ENCODE measurements at regions not wholly inside any gene's neighbourhood (a gene's known extent, or its start where the extent isn't known, plus 50 kb on each side); places are given as distances from the start of the nearest gene placed in this dataset.

GRCh38 chr3:31027914-31028313 is 133.5 kb upstream of the GADL1 start:
- no peak for TF ChIP-seq CTCF (IDR thresholded peaks at IDR 0.05; ENCODE audit: extremely low read depth in 1 of 2, insufficient read depth in 1 of 2, low read depth in 1 of 2, low read length in 2 of 2)
- TF ChIP-seq POLR2A (IDR thresholded peaks at IDR 0.05; ENCODE audit: low read depth, low read length) = no peak
- TF ChIP-seq POLR2AphosphoS5 (IDR thresholded peaks at IDR 0.05; ENCODE audit: insufficient read depth, low read depth, low read length) = no peak
- TF ChIP-seq EZH2 (IDR thresholded peaks at IDR 0.05; ENCODE audit: borderline replicate concordance, low read depth, low read length, severe bottlenecking) = no peak
- TF ChIP-seq FOS (IDR thresholded peaks at IDR 0.05; ENCODE audit: borderline replicate concordance, insufficient read depth, low read length) = no peak
- no peak for TF ChIP-seq JUN (IDR thresholded peaks at IDR 0.05; ENCODE audit: borderline replicate concordance, insufficient read depth, insufficient read length, low read depth)

All from endothelial cell of umbilical vein (primary cell).